WTC11 (cell line): ENCODE measurements at regions not wholly inside any gene's neighbourhood (a gene's known extent, or its start where the extent isn't known, plus 50 kb on each side); places are given as distances from the start of the nearest gene placed in this dataset.

Experiments
- ATAC-seq: fragments of 200-7000 bp; cut with Tn5 transposase; 2 replicates; pipeline ENCODE4 v1.10.0; 2021; ENCODE audit warnings: mild to moderate bottlenecking, moderate library complexity
- CTCF ChIA-PET: fragments of 300-600 bp; sonication (Branson Sonifier 250); formaldehyde crosslinking; loops from one replicate; lab custom pipeline; 2021; ENCODE audit warnings: antibody characterized with exemption; lab: Charles Lee
- POLR2A ChIA-PET: fragments of 350-600 bp; sonication (Branson Sonifier 250); formaldehyde crosslinking; loops from one replicate; lab custom pipeline; 2021; ENCODE audit warnings: antibody characterized with exemption; lab: Charles Lee
- DNase-seq: peaks from one replicate; pipeline ENCODE4 v3.0.0; 2021; ENCODE audit warnings: low spot score
- H3K27ac Mint-ChIP-seq: 2 replicates; pipeline ENCODE4 v1.8.0; 2021; ENCODE audit warnings: mixed read lengths
- H3K27me3 Mint-ChIP-seq: 2 replicates; pipeline ENCODE4 v1.8.0; 2021; ENCODE audit warnings: low read depth, mild to moderate bottlenecking, moderate library complexity, mixed read lengths
- H3K36me3 Mint-ChIP-seq: 2 replicates; pipeline ENCODE4 v1.8.0; 2021; ENCODE audit warnings: mixed read lengths
- H3K4me1 Mint-ChIP-seq: 2 replicates; pipeline ENCODE4 v1.8.0; 2022; ENCODE audit warnings: mixed read lengths
- H3K4me3 Mint-ChIP-seq: 2 replicates; pipeline ENCODE4 v1.8.0; 2021; ENCODE audit warnings: mild to moderate bottlenecking, moderate library complexity, mixed read lengths
- H3K9me3 Mint-ChIP-seq: 2 replicates; pipeline ENCODE4 v1.8.0; 2021; ENCODE audit warnings: mixed read lengths
- ATF1 ChIP-seq: sonication (generic); formaldehyde crosslinking; IDR thresholded peaks from 2 replicates; pipeline ENCODE4 v1.8.1; 2023; ENCODE audit warnings: mild to moderate bottlenecking, moderate library complexity, missing genetic modification reagents
- ELF4 ChIP-seq: sonication (generic); formaldehyde crosslinking; IDR thresholded peaks from 2 replicates; pipeline ENCODE4 v1.8.1; 2022; ENCODE audit warnings: low read depth, mild to moderate bottlenecking, moderate library complexity, missing genetic modification reagents
- ESRRA ChIP-seq: sonication (generic); formaldehyde crosslinking; IDR thresholded peaks from 2 replicates; pipeline ENCODE4 v1.8.1; 2022; ENCODE audit warnings: mild to moderate bottlenecking, missing genetic modification reagents, borderline replicate concordance
- FOXJ3 ChIP-seq: sonication (generic); formaldehyde crosslinking; IDR thresholded peaks from 2 replicates; pipeline ENCODE4 v1.9.0; 2021; ENCODE audit warnings: missing genetic modification reagents, mild to moderate bottlenecking, borderline replicate concordance
- FOXK1 ChIP-seq: sonication (generic); formaldehyde crosslinking; IDR thresholded peaks from 2 replicates; pipeline ENCODE4 v1.8.0; 2022; ENCODE audit warnings: mild to moderate bottlenecking, moderate library complexity, missing genetic modification reagents
- FOXP1 ChIP-seq: sonication (generic); formaldehyde crosslinking; IDR thresholded peaks from 2 replicates; pipeline ENCODE4 v1.8.0; 2022; ENCODE audit warnings: missing genetic modification reagents, mild to moderate bottlenecking, moderate library complexity, borderline replicate concordance
- GRHL2 ChIP-seq: fragments of 250-450 bp; sonication (Bioruptor Pico); IDR thresholded peaks from 2 replicates; pipeline ENCODE4 v1.8.0; 2022; ENCODE audit warnings: mild to moderate bottlenecking, moderate library complexity; ENCODE audit not compliant: insufficient replicate concordance, severe bottlenecking
- HMGA2 ChIP-seq: fragments of 250-450 bp; sonication (Bioruptor Pico); IDR thresholded peaks from 2 replicates; pipeline ENCODE4 v1.4.0; 2021; ENCODE audit warnings: mild to moderate bottlenecking, moderate library complexity
- JAZF1 ChIP-seq: fragments of 250-450 bp; sonication (Bioruptor Pico); IDR thresholded peaks from 2 replicates; pipeline ENCODE4 v1.9.0; 2021; ENCODE audit warnings: moderate library complexity, mild to moderate bottlenecking, inconsistent platforms
- JUN ChIP-seq: sonication (generic); formaldehyde crosslinking; IDR thresholded peaks from 2 replicates; pipeline ENCODE4 v1.8.0; 2023; ENCODE audit warnings: mild to moderate bottlenecking, missing genetic modification reagents
- MAX ChIP-seq: sonication (generic); formaldehyde crosslinking; IDR thresholded peaks from 2 replicates; pipeline ENCODE4 v1.8.0; 2022; ENCODE audit warnings: mild to moderate bottlenecking, missing genetic modification reagents
- MYBL2 ChIP-seq: sonication (generic); formaldehyde crosslinking; IDR thresholded peaks from 2 replicates; pipeline ENCODE4 v1.8.1; 2023; ENCODE audit warnings: mild to moderate bottlenecking, moderate library complexity, missing genetic modification reagents
- NFATC4 ChIP-seq: fragments of 250-450 bp; sonication (Bioruptor Pico); IDR thresholded peaks from 2 replicates; pipeline ENCODE4 v1.9.0; 2021; ENCODE audit warnings: mild to moderate bottlenecking
- NR2C2 ChIP-seq: sonication (generic); formaldehyde crosslinking; IDR thresholded peaks from 2 replicates; pipeline ENCODE4 v1.8.0; 2022; ENCODE audit warnings: mild to moderate bottlenecking, missing genetic modification reagents
- OVOL2 ChIP-seq: fragments of 250-450 bp; sonication (Bioruptor Pico); IDR thresholded peaks from 2 replicates; pipeline ENCODE4 v1.9.0; 2021; ENCODE audit warnings: mild to moderate bottlenecking, borderline replicate concordance
- PRRX2 ChIP-seq: fragments of 250-450 bp; sonication (Bioruptor Pico); IDR thresholded peaks from 2 replicates; pipeline ENCODE4 v1.8.0; 2021; ENCODE audit warnings: mild to moderate bottlenecking
- SMAD4 ChIP-seq: sonication (generic); formaldehyde crosslinking; IDR thresholded peaks from 2 replicates; pipeline ENCODE4 v1.8.0; 2022; ENCODE audit warnings: mild to moderate bottlenecking, missing genetic modification reagents
- TEAD4 ChIP-seq: sonication (generic); formaldehyde crosslinking; IDR thresholded peaks from 2 replicates; pipeline ENCODE4 v1.8.0; 2022; ENCODE audit warnings: mild to moderate bottlenecking, missing genetic modification reagents
- ZNF281 ChIP-seq: sonication (generic); formaldehyde crosslinking; IDR thresholded peaks from 2 replicates; pipeline ENCODE4 v1.8.0; 2023; ENCODE audit warnings: mild to moderate bottlenecking, missing genetic modification reagents
- ZNF396 ChIP-seq: fragments of 250-450 bp; sonication (Bioruptor Pico); IDR thresholded peaks from 2 replicates; pipeline ENCODE4 v1.8.0; 2021; ENCODE audit warnings: mild to moderate bottlenecking, moderate library complexity, borderline replicate concordance
- ZNF671 ChIP-seq: fragments of 250-450 bp; sonication (Bioruptor Pico); IDR thresholded peaks from 2 replicates; pipeline ENCODE4 v1.8.0; 2021; ENCODE audit warnings: mild to moderate bottlenecking
- ZSCAN18 ChIP-seq: fragments of 250-450 bp; sonication (Bioruptor Pico); IDR thresholded peaks from 2 replicates; pipeline ENCODE4 v2.1.2; 2022; ENCODE audit warnings: mild to moderate bottlenecking, moderate library complexity
- TF ChIP-seq, protein P1 (sequence below): sonication (generic); formaldehyde crosslinking; IDR thresholded peaks from 2 replicates; pipeline ENCODE4 v1.8.1; 2023; ENCODE audit warnings: mild to moderate bottlenecking, moderate library complexity, missing genetic modification reagents
- TF ChIP-seq, protein P2 (sequence below): sonication (generic); formaldehyde crosslinking; IDR thresholded peaks from 2 replicates; pipeline ENCODE4 v1.8.1; 2022; ENCODE audit warnings: mild to moderate bottlenecking, missing genetic modification reagents, moderate library complexity, borderline replicate concordance
- TF ChIP-seq, protein P3 (sequence below): fragments of 250-450 bp; sonication (Bioruptor Pico); IDR thresholded peaks from 2 replicates; pipeline ENCODE4 v1.8.0; 2021; ENCODE audit warnings: mild to moderate bottlenecking

DNA sequence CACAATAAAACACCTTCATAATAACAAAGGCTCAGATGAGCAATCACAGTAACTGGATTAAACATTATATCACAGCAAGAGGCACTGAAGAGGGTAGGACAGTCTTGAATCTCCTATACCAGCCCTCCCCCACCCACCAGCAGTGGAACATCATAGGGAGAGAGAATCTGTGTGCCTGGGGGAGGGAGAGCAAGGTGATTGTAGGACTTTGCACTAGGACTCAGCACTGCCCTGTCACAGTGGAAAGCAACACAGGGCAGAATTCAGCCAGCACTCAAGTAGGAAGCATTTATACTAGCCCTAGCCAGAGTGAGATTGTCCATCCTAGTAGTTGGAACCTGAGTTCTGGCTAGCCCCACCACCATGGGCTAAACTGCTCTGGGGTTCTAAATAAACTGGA is 400.2 kb downstream of the HAO1 start:
- Mint-ChIP-seq H3K27me3 (no peaks in the 10 kb centered on the region), H3K9me3 (no peaks in the 10 kb centered on the region), H3K27ac (no peak overlapping the region), H3K4me3 (no peak overlapping the region), H3K36me3 (no peaks in the 10 kb centered on the region)
- CTCF ChIA-PET = no interaction called here
- ATAC-seq (no peak), DNase-seq (no peak)
- POLR2A ChIA-PET = no interaction called here
- TF ChIP-seq ZNF396 (CRISPR knock-in tag) (no peak), FOXJ3 (no peak), ZSCAN18 (CRISPR knock-in tag) (no peak), OVOL2 (no peak), NR2C2 (CRISPR knock-in tag) (no peak), PRRX2 (CRISPR knock-in tag) (no peak), ESRRA (CRISPR knock-in tag) (no peak), GRHL2 (no peak), JAZF1 (CRISPR knock-in tag) (no peak), ZNF671 (no peak), FOXP1 (CRISPR knock-in tag) (no peak), ELF4 (CRISPR knock-in tag) (no peak)
- TF ChIP-seq, protein P1, sequence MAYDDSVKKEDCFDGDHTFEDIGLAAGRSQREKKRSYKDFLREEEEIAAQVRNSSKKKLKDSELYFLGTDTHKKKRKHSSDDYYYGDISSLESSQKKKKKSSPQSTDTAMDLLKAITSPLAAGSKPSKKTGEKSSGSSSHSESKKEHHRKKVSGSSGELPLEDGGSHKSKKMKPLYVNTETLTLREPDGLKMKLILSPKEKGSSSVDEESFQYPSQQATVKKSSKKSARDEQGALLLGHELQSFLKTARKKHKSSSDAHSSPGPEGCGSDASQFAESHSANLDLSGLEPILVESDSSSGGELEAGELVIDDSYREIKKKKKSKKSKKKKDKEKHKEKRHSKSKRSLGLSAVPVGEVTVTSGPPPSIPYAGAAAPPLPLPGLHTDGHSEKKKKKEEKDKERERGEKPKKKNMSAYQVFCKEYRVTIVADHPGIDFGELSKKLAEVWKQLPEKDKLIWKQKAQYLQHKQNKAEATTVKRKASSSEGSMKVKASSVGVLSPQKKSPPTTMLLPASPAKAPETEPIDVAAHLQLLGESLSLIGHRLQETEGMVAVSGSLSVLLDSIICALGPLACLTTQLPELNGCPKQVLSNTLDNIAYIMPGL = no peak
- TF ChIP-seq, protein P2, sequence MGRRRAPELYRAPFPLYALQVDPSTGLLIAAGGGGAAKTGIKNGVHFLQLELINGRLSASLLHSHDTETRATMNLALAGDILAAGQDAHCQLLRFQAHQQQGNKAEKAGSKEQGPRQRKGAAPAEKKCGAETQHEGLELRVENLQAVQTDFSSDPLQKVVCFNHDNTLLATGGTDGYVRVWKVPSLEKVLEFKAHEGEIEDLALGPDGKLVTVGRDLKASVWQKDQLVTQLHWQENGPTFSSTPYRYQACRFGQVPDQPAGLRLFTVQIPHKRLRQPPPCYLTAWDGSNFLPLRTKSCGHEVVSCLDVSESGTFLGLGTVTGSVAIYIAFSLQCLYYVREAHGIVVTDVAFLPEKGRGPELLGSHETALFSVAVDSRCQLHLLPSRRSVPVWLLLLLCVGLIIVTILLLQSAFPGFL (CRISPR knock-in tag) = no peak
- TF ChIP-seq, all 79 proteins: peak for 0
- H3K4me1 Mint-ChIP-seq = no peaks in the 10 kb centered on the region

DNA sequence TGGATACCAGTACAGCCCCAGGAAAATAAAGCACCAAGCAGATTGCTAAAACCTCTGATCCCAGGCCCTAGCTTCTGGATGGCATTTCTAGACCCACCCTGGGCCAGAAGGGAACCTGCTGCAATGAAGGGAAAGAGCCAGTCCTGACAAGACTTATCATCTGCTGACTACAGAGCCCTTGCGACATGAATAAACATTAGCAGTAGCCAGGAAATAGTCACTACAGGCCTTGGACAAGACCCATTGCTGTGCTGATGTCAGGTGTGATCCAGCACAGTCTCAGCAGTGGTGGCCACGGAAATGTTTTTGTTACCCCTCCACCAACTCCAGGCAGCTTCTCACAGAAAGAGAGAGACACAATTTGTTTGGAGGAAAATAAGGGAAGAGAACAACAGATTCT is 399.3 kb downstream of the HAO1 start:
- DNase-seq (no peak), ATAC-seq (no peak)
- Mint-ChIP-seq H3K27me3 (no peaks in the 10 kb centered on the region), H3K27ac (no peak overlapping the region), H3K4me1 (no peaks in the 10 kb centered on the region), H3K36me3 (no peaks in the 10 kb centered on the region), H3K4me3 (no peak overlapping the region), H3K9me3 (no peaks in the 10 kb centered on the region)
- ChIA-PET CTCF (no interaction called here), POLR2A (no interaction called here)
- no peak for TF ChIP-seq MAX (CRISPR knock-in tag)
- TF ChIP-seq TEAD4 (CRISPR knock-in tag) = no peak
- TF ChIP-seq, protein P3, sequence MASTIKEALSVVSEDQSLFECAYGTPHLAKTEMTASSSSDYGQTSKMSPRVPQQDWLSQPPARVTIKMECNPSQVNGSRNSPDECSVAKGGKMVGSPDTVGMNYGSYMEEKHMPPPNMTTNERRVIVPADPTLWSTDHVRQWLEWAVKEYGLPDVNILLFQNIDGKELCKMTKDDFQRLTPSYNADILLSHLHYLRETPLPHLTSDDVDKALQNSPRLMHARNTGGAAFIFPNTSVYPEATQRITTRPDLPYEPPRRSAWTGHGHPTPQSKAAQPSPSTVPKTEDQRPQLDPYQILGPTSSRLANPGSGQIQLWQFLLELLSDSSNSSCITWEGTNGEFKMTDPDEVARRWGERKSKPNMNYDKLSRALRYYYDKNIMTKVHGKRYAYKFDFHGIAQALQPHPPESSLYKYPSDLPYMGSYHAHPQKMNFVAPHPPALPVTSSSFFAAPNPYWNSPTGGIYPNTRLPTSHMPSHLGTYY (CRISPR knock-in tag) = no peak

- H3K4me3 Mint-ChIP-seq = no peak overlapping the region
- TF ChIP-seq MYBL2 (CRISPR knock-in tag) = no peak
- TF ChIP-seq ATF1 (CRISPR knock-in tag) = no peak
- TF ChIP-seq FOXK1 (CRISPR knock-in tag) = no peak
- no peak for TF ChIP-seq NFATC4 (CRISPR knock-in tag)
- no peak for TF ChIP-seq SMAD4 (CRISPR knock-in tag)
- TF ChIP-seq JUN (CRISPR knock-in tag) = no peak
- TF ChIP-seq ZNF281 (CRISPR knock-in tag) = no peak
- no peak for TF ChIP-seq ELF4 (CRISPR knock-in tag)
- no peak for TF ChIP-seq HMGA2 (CRISPR knock-in tag)
- TF ChIP-seq ZNF396 (CRISPR knock-in tag) = no peak
- TF ChIP-seq, protein P2 (CRISPR knock-in tag) = no peak
Observed at GRCh38 chr20:7571101-7571500, 369.2 kb downstream of the HAO1 start.

More at GRCh38 chr20:7571101-7571500, 369.2 kb downstream of the HAO1 start:
- Mint-ChIP-seq H3K4me1 (no peaks in the 10 kb centered on the region), H3K27me3 (no peaks in the 10 kb centered on the region), H3K36me3 (no peaks in the 10 kb centered on the region), H3K27ac (no peak overlapping the region), H3K9me3 (peaks cover 1% of the 10 kb centered on the region; the same call in 1 of the 2 replicates)
- ChIA-PET CTCF (no interaction called here), POLR2A (no interaction called here)
- DNase-seq (no peak), ATAC-seq (no peak)
